SK-N-SH (cell line): ENCODE measurements at regions not wholly inside any gene's neighbourhood (a gene's known extent, or its start where the extent isn't known, plus 50 kb on each side); places are given as distances from the start of the nearest gene placed in this dataset.

ENCODE experiments used
- CTCF ChIA-PET: fragments of 300-600, 350-600 bp; formaldehyde crosslinking; extraction: SDS; loops from one replicate; lab custom pipeline; 2021; lab: Yijun Ruan, JAX
- POLR2A ChIA-PET: fragments of 350-600 bp; sonication (Branson Sonifier 250); formaldehyde crosslinking; extraction: SDS; loops from one replicate; lab custom pipeline; 2020; ENCODE audit warnings: antibody characterized with exemption, inconsistent platforms; lab: Yijun Ruan, JAX
- DNase-seq: peaks from one replicate; pipeline ENCODE4 v3.0.0; 2012
- H2AFZ ChIP-seq: fragments of 200-600 bp; sonication (generic); 2 replicates; pipeline ENCODE4 v1.8.1; 2016; ENCODE audit warnings: antibody characterized with exemption, mild to moderate bottlenecking, low read depth
- H3F3A ChIP-seq: fragments of 200-600 bp; sonication (generic); replicated peaks from 2 replicates; pipeline ENCODE3; 2016; ENCODE audit warnings: antibody characterized with exemption, mild to moderate bottlenecking; ENCODE audit not compliant: insufficient read depth
- H3K27ac ChIP-seq, 2 experiments: fragments of 200-500 bp in 1 of 2; fragments of 200-600 bp in 1 of 2; sonication (Bioruptor generic) in 1 of 2; sonication (generic), shearing (Covaris generic) in 1 of 2; 2 replicates each; pipeline versions ENCODE4 v1.5.1 to v1.6.1; 2014 to 2016; ENCODE audit warnings: low read depth in 2 of 2, inconsistent platforms in 1 of 2, low read length in 1 of 2, mild to moderate bottlenecking in 1 of 2, mixed read lengths in 1 of 2
- H3K27me3 ChIP-seq: fragments of 200-600 bp; sonication (generic), shearing (Covaris generic); 2 replicates; pipeline ENCODE4 v1.6.1; 2016; ENCODE audit warnings: mixed run types; ENCODE audit not compliant: insufficient read depth
- H3K36me3 ChIP-seq, 2 experiments: fragments of 200-500 bp in 1 of 2; fragments of 200-600 bp in 1 of 2; sonication (Bioruptor generic) in 1 of 2; sonication (generic) in 1 of 2; replicated peaks in 1 of 2; 2 replicates each; pipeline versions ENCODE3 to v1.5.1; 2014 to 2016; ENCODE audit warnings: low read length in 1 of 2, mild to moderate bottlenecking in 1 of 2; ENCODE audit not compliant: insufficient read depth in 2 of 2, control insufficient read depth in 1 of 2
- H3K4me1 ChIP-seq, 2 experiments: fragments of 200-500 bp in 1 of 2; fragments of 200-600 bp in 1 of 2; sonication (Bioruptor generic) in 1 of 2; sonication (generic), shearing (Covaris generic) in 1 of 2; 2 replicates each; pipeline versions ENCODE4 v1.5.1 to v1.6.1; 2014 to 2016; ENCODE audit warnings: low read depth in 1 of 2, low read length in 1 of 2, mixed run types in 1 of 2; ENCODE audit not compliant: insufficient read depth in 2 of 2, control insufficient read depth in 1 of 2
- H3K4me2 ChIP-seq: fragments of 200-600 bp; sonication (generic), shearing (Covaris generic); 2 replicates; pipeline ENCODE4 v1.6.1; 2017; ENCODE audit warnings: mixed run types
- H3K4me3 ChIP-seq, 2 experiments: fragments of 200-500 bp in 1 of 2; fragments of 200-600 bp in 1 of 2; sonication (Bioruptor generic) in 1 of 2; sonication (generic), shearing (Covaris generic) in 1 of 2; 2 replicates each; pipeline versions ENCODE4 v1.5.1 to v1.8.1; 2014 to 2016; ENCODE audit warnings: low read depth in 2 of 2, inconsistent platforms in 1 of 2, low read length in 1 of 2, mild to moderate bottlenecking in 1 of 2, mixed read lengths in 1 of 2, moderate library complexity in 1 of 2
- H3K79me2 ChIP-seq: fragments of 200-600 bp; sonication (generic); 2 replicates; pipeline ENCODE4 v1.8.1; 2017; ENCODE audit warnings: mild to moderate bottlenecking; ENCODE audit not compliant: insufficient read depth
- H3K9ac ChIP-seq: fragments of 200-600 bp; sonication (generic); 2 replicates; pipeline ENCODE4 v1.6.1; 2017; ENCODE audit warnings: mixed run types
- H3K9me2 ChIP-seq: fragments of 200-600 bp; sonication (generic); 2 replicates; pipeline ENCODE4 v1.6.1; 2017; ENCODE audit warnings: mixed run types
- H3K9me3 ChIP-seq: fragments of 200-600 bp; sonication (generic); 2 replicates; pipeline ENCODE4 v1.6.1; 2017; ENCODE audit warnings: mixed run types, mild to moderate bottlenecking, moderate library complexity
- H4K20me1 ChIP-seq: fragments of 200-600 bp; sonication (generic); 2 replicates; pipeline ENCODE4 v1.6.1; 2017; ENCODE audit warnings: mild to moderate bottlenecking, mixed run types; ENCODE audit not compliant: insufficient read depth
- CHD2 ChIP-seq: fragments of 150-350 bp; IDR thresholded peaks from 2 replicates; pipeline ENCODE4 v1.6.1; 2018; ENCODE audit warnings: low read length; ENCODE audit not compliant: partially characterized antibody
- ELF1 ChIP-seq: IDR thresholded peaks from 2 replicates; pipeline ENCODE4 v1.4.0; 2012
- EZH2phosphoT487 ChIP-seq: fragments of 200-600 bp; sonication (generic); IDR thresholded peaks from 2 replicates; pipeline ENCODE4 v1.6.1; 2017; ENCODE audit warnings: low read depth, mixed run types, mild to moderate bottlenecking, antibody characterized with exemption, moderate library complexity, borderline replicate concordance
- MAX ChIP-seq: IDR thresholded peaks from 2 replicates; pipeline ENCODE4 v1.4.0; 2012; ENCODE audit warnings: low read depth
- NFIC ChIP-seq: IDR thresholded peaks from 2 replicates; pipeline ENCODE4 v1.4.0; 2012; ENCODE audit warnings: borderline replicate concordance
- POLR2AphosphoS5 ChIP-seq: IDR thresholded peaks from 2 replicates; pipeline ENCODE4 v1.6.1; 2012; ENCODE audit warnings: low read depth, low read length
- SMC3 ChIP-seq: IDR thresholded peaks from 2 replicates; pipeline ENCODE4 v1.6.1; 2012; ENCODE audit warnings: low read depth, low read length, improper control_type of control experiment
- TAF1 ChIP-seq: IDR thresholded peaks from 2 replicates; pipeline ENCODE4 v1.6.1; 2012; ENCODE audit warnings: low read depth, mild to moderate bottlenecking, low read length, moderate library complexity, borderline replicate concordance
- TEAD4 ChIP-seq: IDR thresholded peaks from 2 replicates; pipeline ENCODE4 v1.4.0; 2012; ENCODE audit warnings: mild to moderate bottlenecking, borderline replicate concordance; ENCODE audit not compliant: insufficient read depth
- USF1 ChIP-seq: IDR thresholded peaks from 2 replicates; pipeline ENCODE4 v1.4.0; 2012; ENCODE audit warnings: low read depth, borderline replicate concordance
- YY1 ChIP-seq: IDR thresholded peaks from 2 replicates; pipeline ENCODE4 v1.4.0; 2012; ENCODE audit warnings: low read depth, mild to moderate bottlenecking
- WGBS: methylation state at CpG from one replicate; pipeline ENCODE4 v1.1.6; 2017; ENCODE audit warnings: low lambda C conversion rate; 5-methylcytosine and 5-hydroxymethylcytosine counted together

GRCh38 chr6:33905071-33905609 lies 101.3 kb upstream of the MLN start:
- Histone ChIP-seq H3K4me3 (no peak overlapping the region), H3F3A (no peaks in the 10 kb centered on the region), H3K9ac (no peak overlapping the region), H3K36me3 (no peaks in the 10 kb centered on the region), H3K79me2 (no peaks in the 10 kb centered on the region), H3K4me1 (no peaks in the 10 kb centered on the region; a peak in 1 of 4 replicates), H2AFZ (no peak overlapping the region), H3K4me2 (no peak overlapping the region), H3K9me3 (no peaks in the 10 kb centered on the region), H3K27ac (no peak overlapping the region), H4K20me1 (no peaks in the 10 kb centered on the region), H3K27me3 (peaks cover 18% of the 10 kb centered on the region), H3K9me2 (no peaks in the 10 kb centered on the region)
- no peak for TF ChIP-seq MAX
- TF ChIP-seq ELF1 = no peak
- no peak for TF ChIP-seq TAF1
- TF ChIP-seq TEAD4 = no peak
- TF ChIP-seq SMC3 = no peak
- ChIA-PET POLR2A (no interaction called here), CTCF (no interaction called here)
- DNase-seq = no peak
- WGBS = 80% methylated on average over 8 of the region's 8 CpGs

- Histone ChIP-seq H3K4me1 (no peaks in the 10 kb centered on the region; a peak in 1 of 4 replicates), H4K20me1 (no peaks in the 10 kb centered on the region), H3K4me3 (no peak overlapping the region), H3K36me3 (no peaks in the 10 kb centered on the region), H3K9me2 (no peaks in the 10 kb centered on the region), H3K9me3 (no peaks in the 10 kb centered on the region), H3K27ac (no peak overlapping the region), H3K79me2 (no peaks in the 10 kb centered on the region), H3K9ac (no peak overlapping the region), H2AFZ (no peak overlapping the region), H3F3A (no peaks in the 10 kb centered on the region), H3K4me2 (no peak overlapping the region), H3K27me3 (peaks cover 18% of the 10 kb centered on the region)
- no peak for DNase-seq
- ChIA-PET POLR2A (no interaction called here), CTCF (no interaction called here)
- WGBS = 81% methylated on average over 2 of the region's 2 CpGs
- TF ChIP-seq CHD2 = no peak
- TF ChIP-seq NFIC = no peak
- TF ChIP-seq SMC3 = no peak
- TF ChIP-seq YY1 = no peak
- no peak for TF ChIP-seq ELF1
- no peak for TF ChIP-seq POLR2AphosphoS5
- TF ChIP-seq USF1 = no peak
- TF ChIP-seq EZH2phosphoT487 = no peak
These were observed 100.9 kb upstream of the MLN start for GRCh38 chr6:33904747-33905065.

- H2AFZ ChIP-seq = no peak overlapping the region
- peaks cover 18% of the 10 kb centered on the region for H3K27me3 ChIP-seq
- H3K79me2 ChIP-seq = no peaks in the 10 kb centered on the region
- no peak overlapping the region for H3K4me2 ChIP-seq
- H3K4me1 ChIP-seq = no peaks in the 10 kb centered on the region; a peak in 1 of 4 replicates
- H3K9me3 ChIP-seq = no peaks in the 10 kb centered on the region
- no peaks in the 10 kb centered on the region for H3K9me2 ChIP-seq
- no peak overlapping the region for H3K27ac ChIP-seq
- no peaks in the 10 kb centered on the region for H4K20me1 ChIP-seq
- no peaks in the 10 kb centered on the region for H3K36me3 ChIP-seq
- TF ChIP-seq NFIC (no peak), POLR2AphosphoS5 (no peak)
- CTCF ChIA-PET = no interaction called here
- DNase-seq = no peak
- no peak overlapping the region for H3K9ac ChIP-seq
- H3F3A ChIP-seq = no peaks in the 10 kb centered on the region
- 48% methylated on average over 11 of the region's 14 CpGs for WGBS
- POLR2A ChIA-PET = no interaction called here
- no peak overlapping the region for H3K4me3 ChIP-seq
These were observed 100.4 kb upstream of the MLN start for GRCh38 chr6:33904050-33904746.
